KMS-11 (cell line): ENCODE measurements at regions not wholly inside any gene's neighbourhood (a gene's known extent, or its start where the extent isn't known, plus 50 kb on each side); places are given as distances from the start of the nearest gene placed in this dataset.
"Not testable (repeated sequence)": the region's sequence is repeated elsewhere in the genome, so short reads cannot be mapped to it uniquely, and the experiment has no call there.

ENCODE experiments used
- H2AFZ ChIP-seq: fragments of 200-600 bp; sonication (generic); 2 replicates; pipeline ENCODE4 v1.6.1; 2016; ENCODE audit warnings: antibody characterized with exemption, mixed run types, low read depth
- H3K27ac ChIP-seq: fragments of 200-600 bp; sonication (generic); 2 replicates; pipeline ENCODE4 v1.6.1; 2016; ENCODE audit warnings: mild to moderate bottlenecking, mixed run types
- H3K27me3 ChIP-seq: fragments of 200-600 bp; sonication (generic); 2 replicates; pipeline ENCODE4 v1.6.1; 2017; ENCODE audit warnings: mild to moderate bottlenecking, low read depth, mixed run types, moderate library complexity; ENCODE audit not compliant: insufficient read depth
- H3K36me3 ChIP-seq: fragments of 200-600 bp; sonication (generic); 2 replicates; pipeline ENCODE4 v1.6.1; 2017; ENCODE audit warnings: mild to moderate bottlenecking, mixed run types; ENCODE audit not compliant: insufficient read depth
- H3K4me1 ChIP-seq: fragments of 200-600 bp; sonication (generic); 2 replicates; pipeline ENCODE4 v1.6.1; 2016; ENCODE audit warnings: mild to moderate bottlenecking, low read depth, mixed run types; ENCODE audit not compliant: poor library complexity, severe bottlenecking
- H3K4me2 ChIP-seq: fragments of 200-600 bp; sonication (generic); 2 replicates; pipeline ENCODE4 v1.7.0; 2016; ENCODE audit warnings: mild to moderate bottlenecking, mixed run types
- H3K4me3 ChIP-seq: fragments of 200-600 bp; sonication (generic); IDR thresholded peaks from 2 replicates; pipeline ENCODE4 v1.6.1; 2017; ENCODE audit warnings: low read depth, low read length, mixed read lengths; ENCODE audit not compliant: insufficient read depth
- H3K79me2 ChIP-seq: fragments of 200-600 bp; sonication (generic); 2 replicates; pipeline ENCODE4 v1.6.1; 2016; ENCODE audit warnings: low read depth, mixed run types; ENCODE audit not compliant: insufficient read depth
- H3K9ac ChIP-seq: fragments of 200-600 bp; sonication (generic); 2 replicates; pipeline ENCODE4 v1.6.1; 2016; ENCODE audit warnings: mild to moderate bottlenecking, mixed run types
- H4K20me1 ChIP-seq: fragments of 200-600 bp; sonication (generic); 2 replicates; pipeline ENCODE4 v1.6.1; 2016; ENCODE audit warnings: mild to moderate bottlenecking, mixed run types; ENCODE audit not compliant: insufficient read depth
- TF ChIP-seq, protein P1 (sequence below): fragments of 200-600 bp; sonication (generic); conservative IDR thresholded peaks from 2 replicates; pipeline ENCODE4 v1.6.1; 2017; ENCODE audit warnings: low read depth, mild to moderate bottlenecking, antibody characterized with exemption, low read length, moderate library complexity, mixed read lengths

DNA sequence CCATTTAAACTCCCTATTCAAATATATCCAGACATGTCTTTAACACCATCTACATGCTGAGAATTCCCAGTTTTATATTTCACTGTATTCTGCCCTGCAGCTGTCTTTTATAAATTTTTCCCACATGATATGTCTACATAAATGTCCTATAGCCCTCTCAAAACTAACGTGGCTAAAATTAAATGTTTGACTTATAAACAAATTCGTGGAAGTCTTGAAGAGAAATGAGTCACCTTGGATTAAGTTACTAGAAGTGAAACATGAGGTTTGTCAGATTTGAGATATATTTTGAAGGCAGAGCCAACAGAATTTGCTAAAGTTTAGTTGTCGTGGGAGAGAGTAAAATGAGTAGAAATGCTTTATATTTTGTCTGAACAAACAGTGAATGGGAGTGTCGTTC, 386.9 kb upstream of the CNTNAP2 start:
- H3K27ac ChIP-seq: no peak overlapping the region
- no peak overlapping the region for H2AFZ ChIP-seq
- H3K9ac ChIP-seq: no peak overlapping the region
- H3K4me1 ChIP-seq: no peaks in the 10 kb centered on the region
- H3K36me3 ChIP-seq: no peaks in the 10 kb centered on the region
- H4K20me1 ChIP-seq: no peaks in the 10 kb centered on the region
- H3K4me2 ChIP-seq: no peak overlapping the region
- TF ChIP-seq, protein P1, sequence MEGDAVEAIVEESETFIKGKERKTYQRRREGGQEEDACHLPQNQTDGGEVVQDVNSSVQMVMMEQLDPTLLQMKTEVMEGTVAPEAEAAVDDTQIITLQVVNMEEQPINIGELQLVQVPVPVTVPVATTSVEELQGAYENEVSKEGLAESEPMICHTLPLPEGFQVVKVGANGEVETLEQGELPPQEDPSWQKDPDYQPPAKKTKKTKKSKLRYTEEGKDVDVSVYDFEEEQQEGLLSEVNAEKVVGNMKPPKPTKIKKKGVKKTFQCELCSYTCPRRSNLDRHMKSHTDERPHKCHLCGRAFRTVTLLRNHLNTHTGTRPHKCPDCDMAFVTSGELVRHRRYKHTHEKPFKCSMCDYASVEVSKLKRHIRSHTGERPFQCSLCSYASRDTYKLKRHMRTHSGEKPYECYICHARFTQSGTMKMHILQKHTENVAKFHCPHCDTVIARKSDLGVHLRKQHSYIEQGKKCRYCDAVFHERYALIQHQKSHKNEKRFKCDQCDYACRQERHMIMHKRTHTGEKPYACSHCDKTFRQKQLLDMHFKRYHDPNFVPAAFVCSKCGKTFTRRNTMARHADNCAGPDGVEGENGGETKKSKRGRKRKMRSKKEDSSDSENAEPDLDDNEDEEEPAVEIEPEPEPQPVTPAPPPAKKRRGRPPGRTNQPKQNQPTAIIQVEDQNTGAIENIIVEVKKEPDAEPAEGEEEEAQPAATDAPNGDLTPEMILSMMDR: no peak
- no peak overlapping the region for H3K4me3 ChIP-seq
- no peaks in the 10 kb centered on the region for H3K79me2 ChIP-seq
- no peaks in the 10 kb centered on the region for H3K27me3 ChIP-seq

- no peak overlapping the region for H3K4me3 ChIP-seq
- no peak overlapping the region for H3K4me2 ChIP-seq
- no peaks in the 10 kb centered on the region for H3K27me3 ChIP-seq
These were observed 398.5 kb upstream of the CNTNAP2 start for GRCh38 chr7:145718129-145718528.

DNA sequence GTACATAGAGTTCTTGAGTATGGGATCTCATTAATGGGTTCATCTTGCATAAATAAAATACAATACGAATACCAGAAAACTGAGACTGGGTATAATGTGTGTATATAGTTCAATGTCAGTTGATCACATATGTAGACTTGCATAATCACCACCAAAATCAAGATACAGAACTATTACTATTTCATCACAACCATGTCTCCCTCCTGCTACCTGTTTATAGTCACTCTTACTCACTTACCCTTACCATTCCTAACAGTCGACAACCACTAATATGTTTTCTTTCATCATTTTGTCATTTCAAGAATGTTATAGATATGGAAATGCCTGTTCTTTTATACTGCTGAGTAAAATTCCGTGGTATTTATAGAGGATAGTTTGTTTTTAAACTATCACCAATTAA, 416.1 kb upstream of the CNTNAP2 start:
- H3K4me1 ChIP-seq: no peaks in the 10 kb centered on the region
- H3K27me3 ChIP-seq: no peaks in the 10 kb centered on the region

More at GRCh38 chr7:145718129-145718528, 398.5 kb upstream of the CNTNAP2 start:
- Histone ChIP-seq H3K27ac (no peak overlapping the region), H3K9ac (no peak overlapping the region), H3K4me1 (no peaks in the 10 kb centered on the region), H3K79me2 (no peaks in the 10 kb centered on the region), H3K36me3 (no peaks in the 10 kb centered on the region), H2AFZ (no peak overlapping the region), H4K20me1 (no peaks in the 10 kb centered on the region)
- TF ChIP-seq, protein P1: no peak

GRCh38 chr7:145698526-145699262, 417.9 kb upstream of the CNTNAP2 start:
- H3K27ac ChIP-seq: no peak overlapping the region
- no peak overlapping the region for H2AFZ ChIP-seq
- no peaks in the 10 kb centered on the region for H3K36me3 ChIP-seq
- no peak overlapping the region for H3K4me2 ChIP-seq
- no peak overlapping the region for H3K9ac ChIP-seq
- no peak overlapping the region for H3K4me3 ChIP-seq
- H3K79me2 ChIP-seq: no peaks in the 10 kb centered on the region
- TF ChIP-seq, protein P1: no peak
- no peaks in the 10 kb centered on the region for H4K20me1 ChIP-seq
- H3K27me3 ChIP-seq: no peaks in the 10 kb centered on the region
- no peaks in the 10 kb centered on the region for H3K4me1 ChIP-seq

More for the DNA sequence above, 416.1 kb upstream of the CNTNAP2 start:
- H3K9ac ChIP-seq: no peak overlapping the region
- no peak overlapping the region for H2AFZ ChIP-seq
- TF ChIP-seq, protein P1: no peak
- H3K27ac ChIP-seq: no peak overlapping the region
- H4K20me1 ChIP-seq: no peaks in the 10 kb centered on the region
- H3K4me3 ChIP-seq: no peak overlapping the region
- no peak overlapping the region for H3K4me2 ChIP-seq
- no peaks in the 10 kb centered on the region for H3K36me3 ChIP-seq
- H3K79me2 ChIP-seq: no peaks in the 10 kb centered on the region

- not testable (repeated sequence) for H3K79me2 ChIP-seq, H3K4me2 ChIP-seq, H3K27me3 ChIP-seq, H4K20me1 ChIP-seq, H3K27ac ChIP-seq, H3K9ac ChIP-seq, H2AFZ ChIP-seq, H3K36me3 ChIP-seq, H3K4me1 ChIP-seq, H3K4me3 ChIP-seq
These were observed 419.0 kb upstream of the CNTNAP2 start for GRCh38 chr7:145697412-145698107.
